HG03095 (cell line): ENCODE measurements at regions not wholly inside any gene's neighbourhood (a gene's known extent, or its start where the extent isn't known, plus 50 kb on each side); places are given as distances from the start of the nearest gene placed in this dataset.

Experiments
- ATAC-seq: cut with Tn5 transposase; IDR thresholded peaks from one replicate; pipeline ENCODE4 v1.9.1; 2021; ENCODE audit warnings: moderate library complexity; ENCODE audit not compliant: unreplicated experiment

- no peak for ATAC-seq
These were observed 208.4 kb downstream of the MYLK4 start for GRCh38 chr6:2542101-2542857.

- no peak for ATAC-seq
These were observed 214.3 kb downstream of the MYLK4 start for GRCh38 chr6:2536451-2536850.

GRCh38 chr6:2535506-2535905 lies 215.2 kb downstream of the MYLK4 start:
- no peak for ATAC-seq

- ATAC-seq, result no peak
These were observed 216.2 kb downstream of the MYLK4 start for GRCh38 chr6:2534406-2535042.

GRCh38 chr6:2531426-2532215 lies 219.1 kb downstream of the MYLK4 start:
- no peak for ATAC-seq

- ATAC-seq, result no peak
These were observed 221.5 kb downstream of the MYLK4 start for GRCh38 chr6:2529211-2529719.

GRCh38 chr6:2528156-2528555 lies 222.6 kb downstream of the MYLK4 start:
- no peak for ATAC-seq

GRCh38 chr6:2526766-2527165 lies 224.0 kb downstream of the MYLK4 start:
- no peak for ATAC-seq

- no peak for ATAC-seq
These were observed 226.6 kb downstream of the MYLK4 start for GRCh38 chr6:2524090-2524489.

- no peak for ATAC-seq
These were observed 227.7 kb downstream of the MYLK4 start for GRCh38 chr6:2523061-2523460.

- no peak for ATAC-seq
These were observed 228.2 kb downstream of the MYLK4 start for GRCh38 chr6:2522521-2522920.

- no peak for ATAC-seq
These were observed 232.8 kb downstream of the MYLK4 start for GRCh38 chr6:2517855-2518473.

- ATAC-seq, result no peak
These were observed 233.3 kb downstream of the MYLK4 start for GRCh38 chr6:2517401-2517800.

- ATAC-seq, result no peak
These were observed 234.7 kb downstream of the MYLK4 start for GRCh38 chr6:2516059-2516458.

- ATAC-seq, result no peak
These were observed 235.7 kb downstream of the MYLK4 start for GRCh38 chr6:2514965-2515543.

- no peak for ATAC-seq
These were observed 237.9 kb downstream of the MYLK4 start for GRCh38 chr6:2512802-2513201.

GRCh38 chr6:2510316-2510715 lies 240.4 kb downstream of the MYLK4 start:
- ATAC-seq, result no peak

- ATAC-seq, result no peak
These were observed 241.0 kb downstream of the MYLK4 start for GRCh38 chr6:2509711-2510110.

GRCh38 chr6:2508071-2508470 lies 242.7 kb downstream of the MYLK4 start:
- no peak for ATAC-seq

GRCh38 chr6:2507521-2508037 lies 243.1 kb downstream of the MYLK4 start:
- ATAC-seq, result no peak

- no peak for ATAC-seq
These were observed 243.7 kb downstream of the MYLK4 start for GRCh38 chr6:2507016-2507415.
